ENCODE measurements at regions not wholly inside any gene's neighbourhood (a gene's known extent, or its start where the extent isn't known, plus 50 kb on each side); places are given as distances from the start of the nearest gene placed in this dataset.

DNA sequence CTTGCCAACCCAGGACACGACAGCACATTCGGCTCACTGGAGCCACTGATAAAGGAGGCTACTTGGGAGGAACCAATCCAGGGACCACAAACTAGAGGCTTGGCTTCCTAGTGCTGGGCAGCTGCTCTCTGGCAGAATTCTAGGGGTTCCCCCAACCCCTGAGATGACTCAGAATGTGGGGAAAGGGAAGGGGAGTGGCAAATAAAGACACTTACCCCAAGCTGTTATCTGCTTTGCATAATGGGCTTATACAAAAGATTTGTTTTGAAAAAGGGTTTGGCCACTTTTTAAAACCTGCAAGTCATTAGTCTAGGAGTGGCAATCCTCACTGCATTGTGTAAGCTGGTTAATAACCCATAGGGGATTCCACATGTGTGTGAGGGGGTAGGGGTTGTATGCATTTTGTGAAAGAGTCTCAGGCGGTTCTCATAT lies 64.1 kb upstream of the LMO1 start:
- no peaks in the 10 kb centered on the region for H4K20me1 ChIP-seq (ENCODE audit: control insufficient read depth, insufficient read depth)
- ChIA-PET RAD21 (ENCODE audit: unreplicated experiment) (interaction anchor here (0.5 to 1.9 kb wide), 7 partner anchors 10 to 269 kb away, joined by 3 to 16 read pairs (median 4); partner anchors contain the start of gene STK33), POLR2A (interaction anchor here (1.2 kb wide), 2 partner anchors 16 to 240 kb away, joined by 3 to 4 read pairs; no protein-coding TSS in a partner anchor), SMC1A (ENCODE audit: uncharacterized antibody, unreplicated experiment) (interaction anchor here (0.7 to 1.5 kb wide), 9 partner anchors 10 to 633 kb away, joined by 3 to 10 read pairs (median 3); no protein-coding TSS in a partner anchor), CTCF (interaction anchor here (0.6 to 3.8 kb wide), 16 partner anchors 10 to 277 kb away, joined by 3 to 53 read pairs (median 4); no protein-coding TSS in a partner anchor)
- H3K27ac ChIP-seq (ENCODE audit: control insufficient read depth, insufficient read depth) = peak overlapping the region; percentile 10; the same call in 1 of the 2 replicates
- H3K4me1 ChIP-seq (ENCODE audit: control insufficient read depth, insufficient read depth, low read length) = peaks cover 28% of the 10 kb centered on the region
- no peaks in the 10 kb centered on the region for H3K79me2 ChIP-seq (ENCODE audit: control insufficient read depth, insufficient read depth, low read length)
- ATAC-seq = peak; percentile 86
- peak; percentile 98 for FAIRE-seq
- H3K36me3 ChIP-seq (ENCODE audit: control insufficient read depth in 2 of 2, insufficient read depth in 2 of 2, low read length in 1 of 2) = no peaks in the 10 kb centered on the region
- intact Hi-C loops (cut with micrococcal nuclease; ENCODE audit: unreplicated experiment) (loop anchor here (2.0 kb wide), 1 partner anchor 239 kb away; no protein-coding TSS in a partner anchor), in situ Hi-C loops (cut with MboI) (no loop called here)
- H3K9me3 ChIP-seq (replicated peaks; ENCODE audit: control insufficient read depth, insufficient read depth, low read length) = no peaks in the 10 kb centered on the region
- WGBS (ENCODE audit: insufficient coverage, insufficient replicate concordance, low lambda C conversion rate, missing lambda C conversion rate) = 3% methylated on average over 3 of the region's 3 CpGs
- no TSS peak for BruUV-seq (replicated peaks)
- H3K27me3 ChIP-seq (replicated peaks in 1 of 2; ENCODE audit: control insufficient read depth in 2 of 2, insufficient read depth in 2 of 2, low read length in 1 of 2) = no peaks in the 10 kb centered on the region
- H3K4me2 ChIP-seq (ENCODE audit: control insufficient read depth, insufficient read depth) = peak overlapping the region; percentile 0; the same call in 1 of the 2 replicates
- no peak overlapping the region for H3K4me3 ChIP-seq
- H3K9ac ChIP-seq (ENCODE audit: control insufficient read depth, insufficient read depth, low read length) = no peak overlapping the region
- DNase-seq (ENCODE audit: low read depth, low spot score) = peak; percentile 73
- H2AFZ ChIP-seq (ENCODE audit: control insufficient read depth, low read depth, low read length) = no peak overlapping the region
- TF ChIP-seq JUND (IDR thresholded peaks at IDR 0.05; ENCODE audit: low read depth, low read length) = peak; percentile 81; the same call in 1 of the 2 replicates
- TF ChIP-seq EP300 (IDR thresholded peaks at IDR 0.05; ENCODE audit: borderline replicate concordance in 1 of 2, control insufficient read depth in 1 of 2, low read depth in 2 of 2, low read length in 2 of 2) = peak in 1 of 2 experiments; percentile 16; a peak in 1 of 4 replicates
- no peak for TF ChIP-seq FOXK2 (IDR thresholded peaks at IDR 0.05)
- TF ChIP-seq, protein P1, sequence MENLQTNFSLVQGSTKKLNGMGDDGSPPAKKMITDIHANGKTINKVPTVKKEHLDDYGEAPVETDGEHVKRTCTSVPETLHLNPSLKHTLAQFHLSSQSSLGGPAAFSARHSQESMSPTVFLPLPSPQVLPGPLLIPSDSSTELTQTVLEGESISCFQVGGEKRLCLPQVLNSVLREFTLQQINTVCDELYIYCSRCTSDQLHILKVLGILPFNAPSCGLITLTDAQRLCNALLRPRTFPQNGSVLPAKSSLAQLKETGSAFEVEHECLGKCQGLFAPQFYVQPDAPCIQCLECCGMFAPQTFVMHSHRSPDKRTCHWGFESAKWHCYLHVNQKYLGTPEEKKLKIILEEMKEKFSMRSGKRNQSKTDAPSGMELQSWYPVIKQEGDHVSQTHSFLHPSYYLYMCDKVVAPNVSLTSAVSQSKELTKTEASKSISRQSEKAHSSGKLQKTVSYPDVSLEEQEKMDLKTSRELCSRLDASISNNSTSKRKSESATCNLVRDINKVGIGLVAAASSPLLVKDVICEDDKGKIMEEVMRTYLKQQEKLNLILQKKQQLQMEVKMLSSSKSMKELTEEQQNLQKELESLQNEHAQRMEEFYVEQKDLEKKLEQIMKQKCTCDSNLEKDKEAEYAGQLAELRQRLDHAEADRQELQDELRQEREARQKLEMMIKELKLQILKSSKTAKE (IDR thresholded peaks at IDR 0.05; ENCODE audit: low read depth, poor library complexity, severe bottlenecking) = peak; percentile 25
- TF ChIP-seq POU2F2 (IDR thresholded peaks at IDR 0.05; ENCODE audit: borderline replicate concordance, low read depth, low read length) = peak; percentile 79; the same call in 1 of the 3 replicates
- no peak for TF ChIP-seq ZNF622 (IDR thresholded peaks at IDR 0.05)
- TF ChIP-seq IKZF2 (IDR thresholded peaks at IDR 0.05) = peak; percentile 70 to 74
- peak; percentile 85 for TF ChIP-seq TCF12 (IDR thresholded peaks at IDR 0.05; ENCODE audit: low read depth, low read length)
- TF ChIP-seq IRF4 (IDR thresholded peaks at IDR 0.05; ENCODE audit: low read depth, low read length) = peak; percentile 69; the same call in 1 of the 2 replicates
- peak; percentile 14; the same call in 1 of the 2 replicates for TF ChIP-seq ATF7 (IDR thresholded peaks at IDR 0.05; ENCODE audit: low read depth)
- TF ChIP-seq MTA2 (IDR thresholded peaks at IDR 0.05; ENCODE audit: low read depth) = peak; percentile 68
- TF ChIP-seq NFYA (IDR thresholded peaks at IDR 0.05; ENCODE audit: borderline replicate concordance, low read depth, low read length) = no peak
- no peak for TF ChIP-seq ZNF24 (IDR thresholded peaks at IDR 0.05)
- TF ChIP-seq RB1 (IDR thresholded peaks at IDR 0.05; ENCODE audit: borderline replicate concordance) = no peak
- TF ChIP-seq IKZF1 (conservative IDR thresholded peaks at IDR 0.05) = peak; percentile 81
- peak; percentile 85 for TF ChIP-seq JUNB (IDR thresholded peaks at IDR 0.05)
- TF ChIP-seq EED (IDR thresholded peaks at IDR 0.05; ENCODE audit: low read depth) = peak; percentile 75
- peak; percentile 39; the same call in 1 of the 2 replicates for TF ChIP-seq PAX5 (IDR thresholded peaks at IDR 0.05; ENCODE audit: borderline replicate concordance, low read depth, low read length)
- TF ChIP-seq, protein P2, sequence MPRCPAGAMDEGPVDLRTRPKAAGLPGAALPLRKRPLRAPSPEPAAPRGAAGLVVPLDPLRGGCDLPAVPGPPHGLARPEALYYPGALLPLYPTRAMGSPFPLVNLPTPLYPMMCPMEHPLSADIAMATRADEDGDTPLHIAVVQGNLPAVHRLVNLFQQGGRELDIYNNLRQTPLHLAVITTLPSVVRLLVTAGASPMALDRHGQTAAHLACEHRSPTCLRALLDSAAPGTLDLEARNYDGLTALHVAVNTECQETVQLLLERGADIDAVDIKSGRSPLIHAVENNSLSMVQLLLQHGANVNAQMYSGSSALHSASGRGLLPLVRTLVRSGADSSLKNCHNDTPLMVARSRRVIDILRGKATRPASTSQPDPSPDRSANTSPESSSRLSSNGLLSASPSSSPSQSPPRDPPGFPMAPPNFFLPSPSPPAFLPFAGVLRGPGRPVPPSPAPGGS (IDR thresholded peaks at IDR 0.05; ENCODE audit: borderline replicate concordance, insufficient read depth, low read depth, low read length, poor library complexity, severe bottlenecking) = peak; percentile 58
- TF ChIP-seq, protein P3, sequence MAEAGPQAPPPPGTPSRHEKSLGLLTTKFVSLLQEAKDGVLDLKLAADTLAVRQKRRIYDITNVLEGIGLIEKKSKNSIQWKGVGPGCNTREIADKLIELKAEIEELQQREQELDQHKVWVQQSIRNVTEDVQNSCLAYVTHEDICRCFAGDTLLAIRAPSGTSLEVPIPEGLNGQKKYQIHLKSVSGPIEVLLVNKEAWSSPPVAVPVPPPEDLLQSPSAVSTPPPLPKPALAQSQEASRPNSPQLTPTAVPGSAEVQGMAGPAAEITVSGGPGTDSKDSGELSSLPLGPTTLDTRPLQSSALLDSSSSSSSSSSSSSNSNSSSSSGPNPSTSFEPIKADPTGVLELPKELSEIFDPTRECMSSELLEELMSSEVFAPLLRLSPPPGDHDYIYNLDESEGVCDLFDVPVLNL (IDR thresholded peaks at IDR 0.05; ENCODE audit: low read depth, low read length) = no peak
